AG09319 (cell line): ENCODE measurements at regions not wholly inside any gene's neighbourhood (a gene's known extent, or its start where the extent isn't known, plus 50 kb on each side); places are given as distances from the start of the nearest gene placed in this dataset.

Experiments used
- DNase-seq: peaks from one replicate; pipeline ENCODE4 v3.0.0-alpha.2; 2010; ENCODE audit warnings: low read depth; ENCODE audit errors: extremely low read depth
- TF ChIP-seq, protein P1 (sequence below): IDR thresholded peaks from 2 replicates; pipeline ENCODE4 v1.5.1; 2011; ENCODE audit warnings: low read depth, mild to moderate bottlenecking, inconsistent platforms, low read length, moderate library complexity

GRCh38 chr6:90829311-90829710, 242.4 kb upstream of the MAP3K7 start:
- TF ChIP-seq, protein P1, sequence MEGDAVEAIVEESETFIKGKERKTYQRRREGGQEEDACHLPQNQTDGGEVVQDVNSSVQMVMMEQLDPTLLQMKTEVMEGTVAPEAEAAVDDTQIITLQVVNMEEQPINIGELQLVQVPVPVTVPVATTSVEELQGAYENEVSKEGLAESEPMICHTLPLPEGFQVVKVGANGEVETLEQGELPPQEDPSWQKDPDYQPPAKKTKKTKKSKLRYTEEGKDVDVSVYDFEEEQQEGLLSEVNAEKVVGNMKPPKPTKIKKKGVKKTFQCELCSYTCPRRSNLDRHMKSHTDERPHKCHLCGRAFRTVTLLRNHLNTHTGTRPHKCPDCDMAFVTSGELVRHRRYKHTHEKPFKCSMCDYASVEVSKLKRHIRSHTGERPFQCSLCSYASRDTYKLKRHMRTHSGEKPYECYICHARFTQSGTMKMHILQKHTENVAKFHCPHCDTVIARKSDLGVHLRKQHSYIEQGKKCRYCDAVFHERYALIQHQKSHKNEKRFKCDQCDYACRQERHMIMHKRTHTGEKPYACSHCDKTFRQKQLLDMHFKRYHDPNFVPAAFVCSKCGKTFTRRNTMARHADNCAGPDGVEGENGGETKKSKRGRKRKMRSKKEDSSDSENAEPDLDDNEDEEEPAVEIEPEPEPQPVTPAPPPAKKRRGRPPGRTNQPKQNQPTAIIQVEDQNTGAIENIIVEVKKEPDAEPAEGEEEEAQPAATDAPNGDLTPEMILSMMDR = no peak
- no peak for DNase-seq

- DNase-seq = no peak
Observed at GRCh38 chr6:90820436-90820835, 233.6 kb upstream of the MAP3K7 start.

GRCh38 chr6:90819483-90819882, 232.6 kb upstream of the MAP3K7 start:
- TF ChIP-seq, protein P1 = no peak
- no peak for DNase-seq

More at GRCh38 chr6:90820436-90820835, 233.6 kb upstream of the MAP3K7 start:
- TF ChIP-seq, protein P1 = no peak

GRCh38 chr6:90818163-90818562, 231.3 kb upstream of the MAP3K7 start:
- DNase-seq = no peak
- TF ChIP-seq, protein P1 = no peak

GRCh38 chr6:90816764-90817163, 229.9 kb upstream of the MAP3K7 start:
- TF ChIP-seq, protein P1 = no peak
- no peak for DNase-seq

- no peak for DNase-seq
Observed at GRCh38 chr6:90811596-90812226, 224.8 kb upstream of the MAP3K7 start.

GRCh38 chr6:90809035-90809434, 222.2 kb upstream of the MAP3K7 start:
- TF ChIP-seq, protein P1 = no peak
- no peak for DNase-seq

More at GRCh38 chr6:90811596-90812226, 224.8 kb upstream of the MAP3K7 start:
- TF ChIP-seq, protein P1 = no peak
